ACHN (cell line): ENCODE measurements at regions not wholly inside any gene's neighbourhood (a gene's known extent, or its start where the extent isn't known, plus 50 kb on each side); places are given as distances from the start of the nearest gene placed in this dataset.

Source experiments
- DNase-seq: peaks from one replicate; pipeline ENCODE4 v3.0.0-alpha.2; 2015
- in situ Hi-C: cut with HindIII; loops from 2 replicates; pipeline ENCODE4 v1.10.0; 2017; ENCODE audit warnings: low sequenced_read_pairs, low pct_ligation_motif_present, low pct_unique_long_range_greater_than_20kb

DNA sequence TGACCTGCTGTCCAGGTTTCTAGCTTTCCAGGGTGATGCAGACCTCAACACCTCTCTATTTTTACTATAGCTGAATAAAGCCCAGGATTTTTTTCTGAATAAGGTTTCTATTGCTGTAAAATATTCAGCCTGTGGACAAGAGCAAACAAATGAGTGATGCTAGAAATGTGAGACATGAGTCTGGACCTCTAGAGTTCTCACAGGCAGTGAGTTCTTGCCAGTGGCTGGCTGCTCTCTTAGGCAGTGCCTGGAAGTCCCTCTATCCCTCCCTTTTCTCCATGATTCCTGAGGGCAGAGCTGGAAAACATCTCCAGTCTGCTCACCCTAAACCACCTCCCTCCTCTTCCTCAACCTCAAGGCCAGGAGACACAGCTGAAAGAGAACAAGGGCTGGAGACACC is 793.8 kb upstream of the IGFBP3 start:
- in situ Hi-C loops, result no loop called here
- DNase-seq, result no peak

- no peak for DNase-seq
- in situ Hi-C loops, result no loop called here
Observed at GRCh38 chr7:46713868-46714596, 793.0 kb upstream of the IGFBP3 start.

DNA sequence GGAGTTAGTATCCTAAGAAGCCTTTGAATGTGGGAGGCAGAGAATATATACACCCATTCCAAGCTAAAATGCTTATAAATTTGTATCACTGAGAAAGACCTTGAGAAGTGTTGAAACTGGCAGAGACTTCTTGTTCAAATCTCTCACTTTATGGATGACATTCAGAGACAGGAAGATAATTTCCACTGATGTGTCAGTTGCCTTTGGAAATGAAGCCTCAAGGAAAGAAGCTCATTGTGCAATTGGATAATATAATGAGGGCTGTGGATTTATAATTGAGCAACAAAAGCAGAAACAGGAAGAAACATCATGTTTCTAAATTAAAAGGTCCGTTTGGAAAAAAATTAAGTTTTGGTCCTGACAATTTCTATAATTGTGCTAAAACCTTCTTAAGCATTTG is 789.9 kb upstream of the IGFBP3 start:
- DNase-seq, result no peak
- in situ Hi-C loops, result no loop called here

- in situ Hi-C loops, result no loop called here
- DNase-seq, result no peak
Observed at GRCh38 chr7:46707973-46708372, 786.9 kb upstream of the IGFBP3 start.

GRCh38 chr7:46705386-46706255 is 784.5 kb upstream of the IGFBP3 start:
- peak; percentile 62 for DNase-seq
- in situ Hi-C loops, result no loop called here

GRCh38 chr7:46696741-46697140 is 775.7 kb upstream of the IGFBP3 start:
- DNase-seq, result no peak
- in situ Hi-C loops, result no loop called here

DNA sequence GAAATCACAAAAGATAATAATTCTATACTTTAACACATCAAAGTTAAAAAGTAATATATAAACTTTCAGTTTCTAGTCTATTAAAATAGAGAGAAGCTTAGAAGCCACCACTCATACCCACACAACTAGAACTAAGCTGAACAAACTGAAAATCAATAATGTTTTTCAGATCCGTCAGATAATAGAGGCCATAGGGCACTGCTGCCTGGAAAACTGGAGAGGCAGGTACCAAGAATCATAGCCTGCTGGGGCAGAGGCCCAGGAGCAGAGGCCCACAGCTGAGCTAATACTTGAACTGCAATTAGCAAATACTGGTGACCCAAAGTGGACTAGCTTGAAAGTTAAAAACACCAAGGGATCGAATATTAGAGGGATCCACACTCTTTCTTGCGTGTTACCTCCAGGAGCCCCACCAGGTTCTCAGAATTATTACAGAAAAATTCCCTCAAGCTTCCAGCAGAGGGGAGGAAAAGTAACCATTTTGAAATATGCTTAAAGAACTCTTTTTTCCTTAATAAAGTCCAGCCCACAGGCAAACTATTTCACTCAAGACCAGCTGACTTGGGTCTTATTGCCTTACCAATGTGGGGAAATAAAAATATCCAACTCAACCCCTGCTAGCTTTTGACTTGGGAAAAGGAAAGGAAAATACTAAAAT is 774.1 kb upstream of the IGFBP3 start:
- peak; percentile 30 for DNase-seq
- in situ Hi-C loops, result no loop called here

DNA sequence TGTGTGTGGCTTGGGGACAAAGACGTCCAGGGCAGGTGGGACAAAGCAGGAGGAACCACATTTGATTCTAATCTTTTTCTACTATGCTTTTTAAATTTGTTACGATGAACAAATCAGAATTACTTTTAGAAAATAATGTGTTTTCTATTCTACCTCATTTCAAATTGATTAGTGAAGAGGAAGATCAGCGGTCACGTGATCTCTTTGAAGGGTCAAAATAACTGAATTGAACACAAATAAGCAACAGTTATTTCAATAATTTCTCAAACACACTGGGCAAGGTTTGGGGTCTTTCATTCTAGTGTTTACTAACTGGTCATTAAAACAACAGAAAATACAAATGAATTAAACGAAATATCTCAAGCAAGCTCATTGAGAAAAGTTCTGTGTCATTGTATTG is 773.0 kb upstream of the IGFBP3 start:
- no peak for DNase-seq
- in situ Hi-C loops, result no loop called here

DNA sequence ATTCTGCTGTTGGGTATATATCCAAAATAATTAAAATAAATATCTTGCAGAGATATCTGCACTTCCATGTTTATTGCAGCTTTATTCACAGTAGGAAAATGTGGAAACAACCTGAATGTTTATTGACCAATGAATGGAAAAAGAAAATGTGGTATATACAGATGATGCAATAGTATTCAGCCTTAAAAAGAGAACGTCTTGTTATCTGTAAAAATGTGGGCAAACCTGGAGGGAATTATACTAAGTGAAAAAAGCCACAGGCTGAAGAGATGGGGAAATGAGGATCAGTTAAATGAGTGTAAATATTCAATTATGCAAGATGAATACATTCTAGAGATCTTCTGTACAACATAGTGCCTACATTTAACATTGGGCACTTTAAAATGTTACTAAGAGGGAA is 766.1 kb upstream of the IGFBP3 start:
- no peak for DNase-seq
- in situ Hi-C loops, result no loop called here

DNA sequence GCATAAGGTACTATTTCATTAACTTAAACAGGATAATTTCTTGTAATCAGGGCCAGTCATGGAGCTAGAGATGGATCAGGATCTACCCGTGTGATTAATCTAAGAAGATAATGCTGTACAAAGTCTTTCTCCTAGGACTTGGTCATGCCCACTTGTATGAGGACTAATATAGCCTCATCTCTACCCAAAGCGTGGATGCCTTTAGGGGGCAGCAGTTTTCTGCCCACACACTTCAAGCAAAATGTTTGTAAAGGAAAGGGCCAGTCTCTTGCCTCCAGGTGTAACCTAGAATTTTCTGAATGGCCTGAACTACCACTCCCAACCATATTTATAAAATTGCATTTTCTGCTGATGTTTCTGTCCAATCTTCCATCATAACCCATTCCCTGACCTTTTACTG is 764.0 kb upstream of the IGFBP3 start:
- in situ Hi-C loops, result no loop called here
- DNase-seq, result peak; percentile 40

GRCh38 chr7:46682836-46683624 is 762.0 kb upstream of the IGFBP3 start:
- in situ Hi-C loops, result no loop called here
- no peak for DNase-seq

DNA sequence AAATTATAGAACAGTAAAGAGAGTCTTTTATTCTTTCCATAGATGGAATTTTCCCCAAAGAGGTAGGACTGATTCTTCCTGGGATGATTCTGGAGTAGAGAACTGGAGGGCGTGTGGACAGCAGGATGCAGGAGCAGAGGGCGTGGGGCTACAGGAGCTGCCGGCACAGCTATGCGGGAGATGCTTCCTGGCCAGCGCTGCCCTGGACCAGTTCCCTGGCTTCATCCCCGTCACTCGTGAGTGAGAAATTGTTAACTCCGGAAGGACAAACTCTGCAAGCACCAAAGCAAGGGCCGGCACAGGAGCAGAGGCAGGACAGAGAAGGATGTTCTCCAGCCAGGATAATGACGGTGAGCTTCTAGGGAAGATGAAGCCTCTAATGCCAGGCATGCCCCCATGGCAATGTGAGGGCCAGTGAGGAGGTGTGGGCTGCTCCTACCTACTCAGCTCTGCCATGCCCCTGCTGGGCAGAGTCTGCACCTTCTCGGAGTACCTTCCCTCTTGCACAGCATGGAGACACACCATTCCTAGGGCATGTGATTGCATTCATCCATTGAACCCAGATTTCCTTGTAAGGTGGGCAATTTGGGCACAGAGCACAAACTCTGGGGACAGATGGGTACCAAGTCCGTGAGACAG is 760.9 kb upstream of the IGFBP3 start:
- in situ Hi-C loops, result no loop called here
- no peak for DNase-seq

GRCh38 chr7:46680147-46680546 is 759.1 kb upstream of the IGFBP3 start:
- in situ Hi-C loops, result no loop called here

GRCh38 chr7:46679671-46680070 is 758.6 kb upstream of the IGFBP3 start:
- DNase-seq, result no peak
- in situ Hi-C loops, result no loop called here

More at GRCh38 chr7:46680147-46680546, 759.1 kb upstream of the IGFBP3 start:
- peak; percentile 56 for DNase-seq

DNA sequence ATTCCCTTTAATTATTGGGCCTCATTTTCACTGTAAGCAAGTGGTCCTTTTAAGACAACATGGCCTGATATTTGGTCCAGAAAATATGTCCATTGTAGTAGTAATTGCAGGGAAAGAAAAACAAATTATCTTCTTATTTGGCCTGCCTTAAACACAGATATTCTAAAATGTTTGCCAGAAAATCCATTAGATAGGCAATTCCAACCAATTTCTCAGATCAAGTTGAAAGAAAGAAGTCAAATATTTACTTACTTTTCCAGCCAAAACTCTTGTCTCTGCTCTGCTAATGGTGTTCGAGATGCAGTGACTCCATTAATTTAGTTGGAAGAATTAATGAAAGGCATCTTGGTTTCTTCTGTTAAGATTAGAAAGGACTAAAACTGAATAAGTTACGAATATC is 757.3 kb upstream of the IGFBP3 start:
- in situ Hi-C loops, result no loop called here
- no peak for DNase-seq

DNA sequence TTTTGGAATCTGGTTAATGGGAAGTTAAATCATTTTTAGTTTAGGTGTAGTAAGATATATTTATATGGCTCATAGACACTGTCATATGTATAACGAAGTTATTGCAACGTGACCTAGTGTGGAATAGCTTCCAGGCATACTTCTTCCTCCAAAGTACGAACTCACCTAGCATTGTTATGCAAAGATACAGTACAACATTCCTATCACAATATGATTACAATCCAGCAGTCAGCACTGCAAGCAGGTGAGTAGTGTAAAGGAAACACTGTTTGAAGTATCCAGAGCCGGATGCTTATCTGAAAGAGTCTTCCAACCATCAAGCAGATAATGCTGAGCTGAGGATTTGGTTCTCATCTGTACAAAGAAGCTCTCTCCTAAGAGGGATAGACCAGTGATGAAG is 754.4 kb upstream of the IGFBP3 start:
- DNase-seq, result no peak
- in situ Hi-C loops, result no loop called here

GRCh38 chr7:46672861-46673260 is 751.8 kb upstream of the IGFBP3 start:
- DNase-seq, result no peak
- in situ Hi-C loops, result no loop called here

DNA sequence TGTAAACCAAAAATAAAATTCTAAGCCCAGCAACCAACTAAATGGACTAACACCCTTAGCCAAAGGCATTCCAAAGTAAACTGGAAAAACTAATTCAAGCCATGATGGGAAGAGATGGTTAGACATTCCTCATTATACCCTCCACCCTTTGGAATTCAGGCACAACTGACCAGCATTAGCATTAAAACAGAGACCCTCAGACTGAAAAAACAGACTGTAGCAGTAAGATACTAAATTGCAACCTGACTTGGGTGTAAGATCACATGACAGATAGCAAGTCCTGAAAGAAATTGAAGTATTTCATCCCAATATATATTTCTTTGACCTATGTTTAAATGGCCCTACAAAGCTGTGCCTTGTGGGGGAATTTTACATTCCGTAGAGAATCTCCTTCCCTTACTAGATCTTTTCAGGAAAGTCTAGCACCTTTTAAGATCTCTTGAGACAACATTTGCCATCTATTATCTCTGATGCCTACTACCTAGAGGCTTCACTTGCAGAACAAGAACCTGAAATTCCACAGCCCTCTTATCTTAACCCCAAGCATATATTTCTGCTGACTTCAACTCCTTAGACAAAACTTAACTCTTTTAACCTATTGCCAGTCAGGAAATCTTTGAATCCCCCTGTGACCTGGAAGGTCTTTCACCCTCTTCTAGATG is 750.2 kb upstream of the IGFBP3 start:
- DNase-seq, result no peak
- in situ Hi-C loops, result no loop called here
